Tibial nerve (tissue), 4 donors: ENCODE measurements at regions not wholly inside any gene's neighbourhood (a gene's known extent, or its start where the extent isn't known, plus 50 kb on each side); places are given as distances from the start of the nearest gene placed in this dataset.

ENCODE experiments used
- EP300 ChIP-seq, 2 donors: sonication (generic); formaldehyde crosslinking; IDR thresholded peaks; one replicate each; pipeline ENCODE4 v1.6.1; 2017; ENCODE audit warnings: antibody characterized with exemption in 2 of 2, mild to moderate bottlenecking in 1 of 2
- POLR2A ChIP-seq, 2 donors: fragments of 450-650 bp; IDR thresholded peaks; one replicate each; pipeline ENCODE4 v1.6.1; 2017; ENCODE audit warnings: antibody characterized with exemption in 2 of 2, mild to moderate bottlenecking in 2 of 2, moderate library complexity in 2 of 2
- TF ChIP-seq, protein P1 (sequence below), 5 experiments: fragments of 200-600 bp in 3 of 5; fragments of 450-650 bp in 2 of 5; sonication (generic) in 3 of 5; IDR thresholded peaks; one replicate each; pipeline ENCODE4 v1.5.1; 2016 to 2019; ENCODE audit warnings: antibody characterized with exemption in 5 of 5, mild to moderate bottlenecking in 3 of 5, moderate library complexity in 2 of 5

DNA sequence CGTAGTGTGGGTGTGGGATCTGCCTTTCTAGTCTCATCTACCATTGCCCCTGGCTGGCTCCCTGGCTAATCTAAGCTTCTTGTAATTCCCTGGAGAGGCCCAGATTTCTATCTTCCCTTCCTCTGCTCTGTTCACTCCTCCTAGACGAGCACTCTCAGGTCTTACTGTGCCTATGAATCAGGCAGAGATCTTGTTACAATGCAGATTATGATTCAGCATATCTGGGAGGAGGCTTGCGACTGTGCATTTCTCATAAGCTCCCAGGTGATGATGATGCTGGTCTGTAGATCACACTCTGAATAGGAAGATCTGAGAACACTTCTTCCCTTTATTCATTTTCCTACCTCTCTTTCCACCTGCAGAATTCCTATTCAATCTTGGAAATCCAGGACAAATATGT, 200.1 kb downstream of the CBLN1 start:
- TF ChIP-seq, protein P1, sequence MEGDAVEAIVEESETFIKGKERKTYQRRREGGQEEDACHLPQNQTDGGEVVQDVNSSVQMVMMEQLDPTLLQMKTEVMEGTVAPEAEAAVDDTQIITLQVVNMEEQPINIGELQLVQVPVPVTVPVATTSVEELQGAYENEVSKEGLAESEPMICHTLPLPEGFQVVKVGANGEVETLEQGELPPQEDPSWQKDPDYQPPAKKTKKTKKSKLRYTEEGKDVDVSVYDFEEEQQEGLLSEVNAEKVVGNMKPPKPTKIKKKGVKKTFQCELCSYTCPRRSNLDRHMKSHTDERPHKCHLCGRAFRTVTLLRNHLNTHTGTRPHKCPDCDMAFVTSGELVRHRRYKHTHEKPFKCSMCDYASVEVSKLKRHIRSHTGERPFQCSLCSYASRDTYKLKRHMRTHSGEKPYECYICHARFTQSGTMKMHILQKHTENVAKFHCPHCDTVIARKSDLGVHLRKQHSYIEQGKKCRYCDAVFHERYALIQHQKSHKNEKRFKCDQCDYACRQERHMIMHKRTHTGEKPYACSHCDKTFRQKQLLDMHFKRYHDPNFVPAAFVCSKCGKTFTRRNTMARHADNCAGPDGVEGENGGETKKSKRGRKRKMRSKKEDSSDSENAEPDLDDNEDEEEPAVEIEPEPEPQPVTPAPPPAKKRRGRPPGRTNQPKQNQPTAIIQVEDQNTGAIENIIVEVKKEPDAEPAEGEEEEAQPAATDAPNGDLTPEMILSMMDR (IDR thresholded peaks at IDR 0.05), result no peak
- no peak for TF ChIP-seq POLR2A (IDR thresholded peaks at IDR 0.05)
- TF ChIP-seq EP300 (IDR thresholded peaks at IDR 0.05), result no peak
